ENCODE measurements at regions not wholly inside any gene's neighbourhood (a gene's known extent, or its start where the extent isn't known, plus 50 kb on each side); places are given as distances from the start of the nearest gene placed in this dataset.

GRCh38 chr6:80543598-80544222 is 437.2 kb downstream of the BCKDHB start:
- no peak overlapping the region for H3K4me3 ChIP-seq (ENCODE audit: low read length in 3 of 3)
- no peaks in the 10 kb centered on the region for H3K27me3 ChIP-seq (ENCODE audit: control insufficient read depth, insufficient read depth, low read length)
- no peak for TF ChIP-seq CTCF (IDR thresholded peaks at IDR 0.05; ENCODE audit: borderline replicate concordance, extremely low read depth, insufficient read depth)
- intact Hi-C loops (cut with DNase I): no loop called here
- FAIRE-seq: no peak
- no peaks in the 10 kb centered on the region for H3K9me3 ChIP-seq (ENCODE audit: control insufficient read depth in 2 of 3, insufficient read depth in 1 of 3, low read length in 3 of 3)
- no peak overlapping the region for H3K9ac ChIP-seq (ENCODE audit: low read length in 3 of 3)
- no peaks in the 10 kb centered on the region for H3K36me3 ChIP-seq (ENCODE audit: control insufficient read depth in 2 of 3, insufficient read depth in 3 of 3, low read length in 3 of 3)
- H3K27ac ChIP-seq (ENCODE audit: low read depth in 2 of 2, low read length in 2 of 2): no peak overlapping the region
- DNase-seq: no peak
- no peaks in the 10 kb centered on the region for H3K4me1 ChIP-seq (ENCODE audit: control insufficient read depth in 2 of 3, insufficient read depth in 2 of 3, low read depth in 1 of 3, low read length in 3 of 3)

- H3K9me3 ChIP-seq (ENCODE audit: control insufficient read depth in 2 of 3, insufficient read depth in 1 of 3, low read length in 3 of 3): no peaks in the 10 kb centered on the region
- H3K27me3 ChIP-seq (ENCODE audit: control insufficient read depth, insufficient read depth, low read length): no peaks in the 10 kb centered on the region
- FAIRE-seq (no peak), DNase-seq (no peak)
- intact Hi-C loops (cut with DNase I): no loop called here
- H3K9ac ChIP-seq (ENCODE audit: low read length in 3 of 3): no peak overlapping the region
- TF ChIP-seq CTCF (IDR thresholded peaks at IDR 0.05; ENCODE audit: borderline replicate concordance, extremely low read depth, insufficient read depth): no peak
- no peaks in the 10 kb centered on the region for H3K4me1 ChIP-seq (ENCODE audit: control insufficient read depth in 2 of 3, insufficient read depth in 2 of 3, low read depth in 1 of 3, low read length in 3 of 3)
- H3K4me3 ChIP-seq (ENCODE audit: low read length in 3 of 3): no peak overlapping the region
- no peaks in the 10 kb centered on the region for H3K36me3 ChIP-seq (ENCODE audit: control insufficient read depth in 2 of 3, insufficient read depth in 3 of 3, low read length in 3 of 3)
- H3K27ac ChIP-seq (ENCODE audit: low read depth in 2 of 2, low read length in 2 of 2): no peak overlapping the region
Measured at GRCh38 chr6:80543151-80543550, 436.7 kb downstream of the BCKDHB start.

GRCh38 chr6:80541886-80542285 is 435.4 kb downstream of the BCKDHB start:
- no peak for FAIRE-seq
- no peak for DNase-seq
- Histone ChIP-seq H3K4me3 (ENCODE audit: low read length in 3 of 3) (no peak overlapping the region), H3K36me3 (ENCODE audit: control insufficient read depth in 2 of 3, insufficient read depth in 3 of 3, low read length in 3 of 3) (no peaks in the 10 kb centered on the region), H3K4me1 (ENCODE audit: control insufficient read depth in 2 of 3, insufficient read depth in 2 of 3, low read depth in 1 of 3, low read length in 3 of 3) (no peaks in the 10 kb centered on the region), H3K9ac (ENCODE audit: low read length in 3 of 3) (no peak overlapping the region), H3K27ac (ENCODE audit: low read depth in 2 of 2, low read length in 2 of 2) (no peak overlapping the region), H3K9me3 (ENCODE audit: control insufficient read depth in 2 of 3, insufficient read depth in 1 of 3, low read length in 3 of 3) (no peaks in the 10 kb centered on the region), H3K27me3 (ENCODE audit: control insufficient read depth, insufficient read depth, low read length) (no peaks in the 10 kb centered on the region)
- intact Hi-C loops (cut with DNase I): no loop called here
- TF ChIP-seq CTCF (IDR thresholded peaks at IDR 0.05; ENCODE audit: borderline replicate concordance, extremely low read depth, insufficient read depth): no peak

- Histone ChIP-seq H3K27ac (ENCODE audit: low read depth in 2 of 2, low read length in 2 of 2) (no peak overlapping the region), H3K9me3 (ENCODE audit: control insufficient read depth in 2 of 3, insufficient read depth in 1 of 3, low read length in 3 of 3) (no peaks in the 10 kb centered on the region), H3K4me1 (ENCODE audit: control insufficient read depth in 2 of 3, insufficient read depth in 2 of 3, low read depth in 1 of 3, low read length in 3 of 3) (no peaks in the 10 kb centered on the region), H3K36me3 (ENCODE audit: control insufficient read depth in 2 of 3, insufficient read depth in 3 of 3, low read length in 3 of 3) (no peaks in the 10 kb centered on the region), H3K27me3 (ENCODE audit: control insufficient read depth, insufficient read depth, low read length) (no peaks in the 10 kb centered on the region), H3K4me3 (ENCODE audit: low read length in 3 of 3) (no peak overlapping the region), H3K9ac (ENCODE audit: low read length in 3 of 3) (no peak overlapping the region)
- DNase-seq (no peak), FAIRE-seq (no peak)
- intact Hi-C loops (cut with DNase I): no loop called here
- TF ChIP-seq CTCF (IDR thresholded peaks at IDR 0.05; ENCODE audit: borderline replicate concordance, extremely low read depth, insufficient read depth): no peak
Measured at GRCh38 chr6:80541181-80541580, 434.7 kb downstream of the BCKDHB start.

All from kidney (tissue), 13 donors.